Right atrium auricular region (tissue), 2 donors: ENCODE measurements at regions not wholly inside any gene's neighbourhood (a gene's known extent, or its start where the extent isn't known, plus 50 kb on each side); places are given as distances from the start of the nearest gene placed in this dataset.

Experiments
- DNase-seq: peaks from one replicate; pipeline ENCODE4 v3.0.0-alpha.2; 2019; ENCODE audit warnings: low spot score
- H3K27ac ChIP-seq, 2 donors: fragments of 200-600 bp; sonication (generic); 1 replicate in 1 of 2; 2 replicates in 1 of 2; pipeline ENCODE4 v1.5.1; 2016 to 2019
- H3K27me3 ChIP-seq, 2 donors: fragments of 200-600 bp; sonication (generic); one replicate each; pipeline versions ENCODE4 v1.5.1 to v1.6.0; 2017 to 2019
- H3K36me3 ChIP-seq: fragments of 200-600 bp; sonication (generic); one replicate; pipeline ENCODE4 v1.5.1; 2016
- H3K4me1 ChIP-seq, 2 donors: fragments of 200-600 bp; sonication (generic); one replicate each; pipeline versions ENCODE4 v1.5.1 to v1.6.0; 2017 to 2019
- H3K4me3 ChIP-seq, 2 donors: fragments of 200-600 bp; sonication (generic); 1 replicate in 1 of 2; 2 replicates in 1 of 2; pipeline ENCODE4 v1.5.1; 2017 to 2019; ENCODE audit warnings: mild to moderate bottlenecking in 1 of 2, moderate library complexity in 1 of 2
- H3K9me3 ChIP-seq, 2 donors: fragments of 200-600 bp; sonication (generic); one replicate each; pipeline ENCODE4 v1.5.1; 2019
- CTCF ChIP-seq, 2 donors: fragments of 200-600 bp; sonication (generic); IDR thresholded peaks; one replicate each; pipeline ENCODE4 v1.5.1; 2019; ENCODE audit warnings: antibody characterized with exemption in 2 of 2

- no peak for TF ChIP-seq CTCF (IDR thresholded peaks at IDR 0.05)
- Histone ChIP-seq H3K9me3 (no peaks in the 10 kb centered on the region), H3K4me1 (no peaks in the 10 kb centered on the region), H3K4me3 (no peak overlapping the region), H3K27ac (no peak overlapping the region), H3K27me3 (no peaks in the 10 kb centered on the region), H3K36me3 (no peaks in the 10 kb centered on the region)
- no peak for DNase-seq
Observed at GRCh38 chr3:162879021-162879562, 1382.5 kb downstream of the OTOL1 start.

- H3K27me3 ChIP-seq: no peaks in the 10 kb centered on the region
- H3K4me1 ChIP-seq: no peaks in the 10 kb centered on the region
- no peak for DNase-seq
- H3K9me3 ChIP-seq: no peaks in the 10 kb centered on the region
- no peak overlapping the region for H3K27ac ChIP-seq
- H3K4me3 ChIP-seq: no peak overlapping the region
- no peaks in the 10 kb centered on the region for H3K36me3 ChIP-seq
- TF ChIP-seq CTCF (IDR thresholded peaks at IDR 0.05): no peak
Observed at GRCh38 chr3:162884373-162884772, 1387.8 kb downstream of the OTOL1 start.

GRCh38 chr3:162892921-162893793 is 1396.5 kb downstream of the OTOL1 start:
- Histone ChIP-seq H3K27me3 (no peaks in the 10 kb centered on the region), H3K4me1 (no peaks in the 10 kb centered on the region), H3K4me3 (no peak overlapping the region), H3K36me3 (no peaks in the 10 kb centered on the region), H3K9me3 (no peaks in the 10 kb centered on the region), H3K27ac (no peak overlapping the region)
- no peak for DNase-seq
- no peak for TF ChIP-seq CTCF (IDR thresholded peaks at IDR 0.05)

GRCh38 chr3:162897291-162897690 is 1400.7 kb downstream of the OTOL1 start:
- DNase-seq: no peak
- no peak overlapping the region for H3K4me3 ChIP-seq
- H3K4me1 ChIP-seq: no peaks in the 10 kb centered on the region
- H3K36me3 ChIP-seq: no peaks in the 10 kb centered on the region
- no peaks in the 10 kb centered on the region for H3K9me3 ChIP-seq
- no peak overlapping the region for H3K27ac ChIP-seq
- TF ChIP-seq CTCF (IDR thresholded peaks at IDR 0.05): no peak
- H3K27me3 ChIP-seq: no peaks in the 10 kb centered on the region

GRCh38 chr3:162932503-162932902 is 1435.9 kb downstream of the OTOL1 start:
- no peaks in the 10 kb centered on the region for H3K4me1 ChIP-seq
- H3K27ac ChIP-seq: no peak overlapping the region
- H3K4me3 ChIP-seq: no peak overlapping the region
- H3K9me3 ChIP-seq: no peaks in the 10 kb centered on the region
- no peak for DNase-seq
- no peak for TF ChIP-seq CTCF (IDR thresholded peaks at IDR 0.05)
- H3K36me3 ChIP-seq: no peaks in the 10 kb centered on the region
- no peaks in the 10 kb centered on the region for H3K27me3 ChIP-seq
